OCI-LY7 (cell line): ENCODE measurements at regions not wholly inside any gene's neighbourhood (a gene's known extent, or its start where the extent isn't known, plus 50 kb on each side); places are given as distances from the start of the nearest gene placed in this dataset.

Experiments
- CTCF ChIP-seq: fragments of 200-600 bp; sonication (generic); conservative IDR thresholded peaks from 2 replicates; pipeline ENCODE4 v1.5.1; 2014; ENCODE audit warnings: mild to moderate bottlenecking, antibody characterized with exemption, low read length, moderate library complexity, mixed read lengths
- EZH2phosphoT487 ChIP-seq: fragments of 200-600 bp; sonication (generic); IDR thresholded peaks from 2 replicates; pipeline ENCODE4 v1.6.1; 2018; ENCODE audit warnings: low read depth, borderline replicate concordance, mild to moderate bottlenecking, mixed run types, antibody characterized with exemption, low read length, moderate library complexity, mixed read lengths

GRCh38 chr7:26949319-26949718 is 84.9 kb upstream of the SKAP2 start:
- TF ChIP-seq CTCF: no peak
- TF ChIP-seq EZH2phosphoT487: no peak
